Mucosa of descending colon (tissue), 3 donors: ENCODE measurements at regions not wholly inside any gene's neighbourhood (a gene's known extent, or its start where the extent isn't known, plus 50 kb on each side); places are given as distances from the start of the nearest gene placed in this dataset.

ENCODE experiments used
- ATAC-seq: fragments of 200-7000 bp; cut with Tn5 transposase; one replicate; pipeline ENCODE4 v1.9.1; 2020; ENCODE audit warnings: mild to moderate bottlenecking, moderate library complexity
- DNase-seq, 3 donors: peaks; one replicate each; pipeline ENCODE4 v3.0.0-alpha.2; 2020
- H3K36me3 ChIP-seq: fragments of 200-600 bp; one replicate; pipeline ENCODE4 v1.8.0; 2021; ENCODE audit warnings: low read depth, mild to moderate bottlenecking
- H3K4me1 ChIP-seq: fragments of 200-600 bp; one replicate; pipeline ENCODE4 v1.8.0; 2021; ENCODE audit warnings: low read depth, mild to moderate bottlenecking
- H3K4me3 ChIP-seq: fragments of 200-600 bp; one replicate; pipeline ENCODE4 v1.8.0; 2021; ENCODE audit warnings: mild to moderate bottlenecking
- H3K9me3 ChIP-seq: fragments of 200-600 bp; one replicate; pipeline ENCODE4 v1.8.0; 2021; ENCODE audit warnings: mild to moderate bottlenecking
- CTCF ChIP-seq: fragments of 200-600 bp; IDR thresholded peaks from one replicate; pipeline ENCODE4 v1.8.0; 2022; ENCODE audit warnings: antibody characterized with exemption, mild to moderate bottlenecking
- intact Hi-C, 2 donors: fragments of 100-400 bp; cut with DNase I in 1 of 2; cut with micrococcal nuclease in 1 of 2; formaldehyde crosslinking; loops; one replicate each; pipeline versions ENCODE4 v1.11.0 to v1.11.1; 2022; cut with DNase I, micrococcal nuclease
- donor health status: DM: no; HTN: no; CAD: no; lungs with moderate emphysema.
- donor health status: DM: no; HTN: no; CAD: no.
- donor health status: DM: no; HTN: yes; CAD: no.

- no peak overlapping the region for H3K4me3 ChIP-seq
- DNase-seq (no peak), ATAC-seq (no peak)
- H3K9me3 ChIP-seq = no peaks in the 10 kb centered on the region
- H3K4me1 ChIP-seq = no peaks in the 10 kb centered on the region
- intact Hi-C loops = no loop called here
- TF ChIP-seq CTCF = no peak
- H3K36me3 ChIP-seq = no peaks in the 10 kb centered on the region
Measured at GRCh38 chr21:45343891-45344290, 56.2 kb upstream of the POFUT2 start.

DNA sequence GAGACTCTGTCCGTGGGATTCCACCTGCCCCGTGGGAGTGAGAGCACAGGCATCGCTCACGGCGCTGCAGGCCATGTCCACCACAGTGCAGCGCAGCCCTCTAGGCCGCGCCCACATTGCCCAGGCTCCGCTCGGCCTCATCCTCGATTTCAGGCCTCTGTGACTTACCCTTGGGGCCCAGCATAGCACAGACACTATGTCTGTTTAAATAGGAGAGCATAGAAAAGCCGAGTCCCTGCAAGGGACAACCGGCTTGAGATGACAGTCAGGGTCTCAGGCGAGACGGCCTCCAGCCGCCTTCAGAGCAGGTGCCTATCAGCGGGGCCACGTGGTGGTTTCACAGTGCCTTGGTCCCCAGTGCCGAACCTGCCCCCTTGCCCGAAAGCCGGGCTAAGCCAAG is 56.9 kb upstream of the POFUT2 start:
- Histone ChIP-seq H3K4me3 (no peak overlapping the region), H3K4me1 (no peaks in the 10 kb centered on the region), H3K9me3 (no peaks in the 10 kb centered on the region), H3K36me3 (no peaks in the 10 kb centered on the region)
- ATAC-seq = no peak
- DNase-seq = no peak
- TF ChIP-seq CTCF = no peak
- intact Hi-C loops = no loop called here

DNA sequence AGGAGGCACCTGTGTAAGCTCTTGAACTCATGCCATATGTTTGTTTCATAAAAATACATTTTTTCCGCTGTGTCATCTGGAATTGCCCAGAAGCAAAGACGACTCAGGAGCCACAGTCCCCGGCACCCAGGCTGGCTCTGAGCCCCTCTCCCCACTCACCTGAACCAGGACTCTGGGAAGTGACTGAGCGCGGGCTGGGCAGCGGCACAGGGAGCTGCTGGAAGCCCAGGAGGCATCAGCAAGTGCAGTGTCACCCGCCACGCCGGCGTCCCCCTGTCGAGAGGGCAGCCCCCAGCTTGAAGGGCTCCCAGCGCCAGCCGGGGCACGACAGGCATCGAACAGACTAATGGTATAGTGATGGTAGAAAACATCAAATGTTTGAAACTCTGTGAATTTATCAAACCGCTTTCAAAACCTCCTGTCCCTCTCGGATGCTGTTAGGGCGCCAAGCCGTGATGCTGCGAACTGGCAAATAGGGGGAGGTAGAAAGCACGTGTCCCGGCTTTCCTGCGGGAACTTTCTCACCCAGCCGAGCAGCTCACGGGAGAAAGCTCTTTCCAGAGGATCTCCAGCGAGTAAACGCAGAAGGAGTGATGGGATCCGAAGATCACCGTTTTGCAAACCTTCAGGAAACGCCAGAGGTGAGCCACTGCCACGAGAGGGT is 57.8 kb upstream of the COL18A1 start:
- Histone ChIP-seq H3K4me1 (no peaks in the 10 kb centered on the region), H3K9me3 (no peaks in the 10 kb centered on the region), H3K36me3 (no peaks in the 10 kb centered on the region), H3K4me3 (no peak overlapping the region)
- ATAC-seq (no peak), DNase-seq (peak in 1 of 3 donors; percentile 32)
- no peak for TF ChIP-seq CTCF
- intact Hi-C loops = no loop called here

- H3K4me3 ChIP-seq = no peak overlapping the region
- no peak for ATAC-seq
- intact Hi-C loops = no loop called here
- no peak for TF ChIP-seq CTCF
- no peaks in the 10 kb centered on the region for H3K4me1 ChIP-seq
- no peaks in the 10 kb centered on the region for H3K9me3 ChIP-seq
- H3K36me3 ChIP-seq = no peaks in the 10 kb centered on the region
- DNase-seq = peak in 1 of 3 donors; percentile 53
Measured at GRCh38 chr21:45347712-45348499, 57.1 kb upstream of the COL18A1 start.

GRCh38 chr21:45348591-45349327 is 56.2 kb upstream of the COL18A1 start:
- DNase-seq = peak in 1 of 3 donors; percentile 26
- no peak overlapping the region for H3K4me3 ChIP-seq
- TF ChIP-seq CTCF = no peak
- no peaks in the 10 kb centered on the region for H3K9me3 ChIP-seq
- ATAC-seq = no peak
- H3K4me1 ChIP-seq = no peaks in the 10 kb centered on the region
- intact Hi-C loops = no loop called here
- H3K36me3 ChIP-seq = no peaks in the 10 kb centered on the region
